C4-2B (cell line): ENCODE measurements at regions not wholly inside any gene's neighbourhood (a gene's known extent, or its start where the extent isn't known, plus 50 kb on each side); places are given as distances from the start of the nearest gene placed in this dataset.

ENCODE experiments used
- H3K27ac ChIP-seq: fragments of 450-650 bp; 2 replicates; pipeline ENCODE4 v1.5.1; 2017
- CTCF ChIP-seq: fragments of 450-650 bp; conservative IDR thresholded peaks from 2 replicates; pipeline ENCODE4 v1.5.1; 2017; ENCODE audit warnings: mild to moderate bottlenecking
- ZFX ChIP-seq: fragments of 450-650 bp; IDR thresholded peaks from 2 replicates; pipeline ENCODE4 v1.6.1; 2017

DNA sequence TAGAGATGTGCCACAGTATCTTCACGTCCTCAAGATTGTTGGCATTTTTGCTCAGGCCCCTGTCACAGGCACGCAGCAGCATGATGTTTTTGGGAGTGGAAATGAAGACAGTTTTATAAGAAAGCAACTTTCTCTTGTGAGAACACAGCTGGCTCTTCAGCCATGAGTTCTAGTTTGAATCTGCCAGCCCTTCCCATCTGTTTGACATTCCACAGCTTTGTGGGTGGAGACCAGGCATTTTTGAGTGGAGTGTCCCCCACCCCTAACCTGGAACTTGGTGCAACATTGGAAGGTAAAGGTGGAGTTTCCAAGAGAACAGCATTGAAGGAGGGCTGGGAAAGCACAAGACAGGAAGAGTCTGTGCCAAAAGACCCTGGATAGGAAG lies 253.1 kb upstream of the IGFBP3 start:
- TF ChIP-seq CTCF (no peak), ZFX (no peak)
- H3K27ac ChIP-seq: no peak overlapping the region

DNA sequence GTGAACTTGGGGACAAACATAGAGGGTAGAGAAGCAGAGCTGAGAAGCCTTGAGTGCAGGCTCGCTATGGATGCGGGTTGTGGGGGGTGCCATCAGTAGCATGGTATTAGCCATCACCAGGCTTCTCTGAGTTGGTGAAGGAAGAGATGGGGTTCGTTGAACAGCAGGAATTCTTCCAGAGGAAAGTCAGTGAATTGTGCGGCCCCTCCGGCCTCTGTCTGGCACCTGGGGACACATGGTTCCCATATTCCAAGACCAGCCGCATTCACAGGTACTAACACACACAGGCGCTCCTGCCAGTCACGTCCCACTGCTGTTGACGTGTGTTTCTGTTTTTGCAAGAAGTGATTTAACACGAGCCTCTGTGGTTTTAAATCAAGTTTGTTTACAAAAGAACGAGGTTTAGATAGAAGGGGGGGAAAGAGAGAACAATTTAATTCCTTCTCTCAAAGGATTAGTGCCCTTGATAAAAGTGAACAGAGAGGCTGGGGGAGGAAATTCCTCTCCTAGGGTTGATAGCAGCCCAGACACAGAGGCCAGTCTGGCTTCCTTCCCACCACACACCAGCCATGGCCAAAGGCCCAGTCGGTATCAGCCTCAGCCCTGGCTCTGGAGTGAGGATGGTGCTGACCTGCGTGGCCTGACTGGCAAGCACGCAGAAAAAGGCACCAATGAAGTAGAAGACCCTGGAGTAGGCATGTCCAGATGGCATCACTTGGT lies 252.6 kb upstream of the IGFBP3 start:
- no peak overlapping the region for H3K27ac ChIP-seq
- no peak for TF ChIP-seq CTCF

- TF ChIP-seq CTCF: no peak
- TF ChIP-seq ZFX: no peak
- H3K27ac ChIP-seq: no peak overlapping the region
Measured at GRCh38 chr7:46170792-46171191, 249.7 kb upstream of the IGFBP3 start.

GRCh38 chr7:46170021-46170420 lies 248.9 kb upstream of the IGFBP3 start:
- no peak for TF ChIP-seq ZFX
- TF ChIP-seq CTCF: no peak
- H3K27ac ChIP-seq: no peak overlapping the region

- H3K27ac ChIP-seq: no peak overlapping the region
- no peak for TF ChIP-seq ZFX
- no peak for TF ChIP-seq CTCF
Measured at GRCh38 chr7:46169384-46169755, 248.3 kb upstream of the IGFBP3 start.

GRCh38 chr7:46168671-46169383 lies 247.8 kb upstream of the IGFBP3 start:
- no peak overlapping the region for H3K27ac ChIP-seq
- TF ChIP-seq ZFX (no peak), CTCF (no peak)

DNA sequence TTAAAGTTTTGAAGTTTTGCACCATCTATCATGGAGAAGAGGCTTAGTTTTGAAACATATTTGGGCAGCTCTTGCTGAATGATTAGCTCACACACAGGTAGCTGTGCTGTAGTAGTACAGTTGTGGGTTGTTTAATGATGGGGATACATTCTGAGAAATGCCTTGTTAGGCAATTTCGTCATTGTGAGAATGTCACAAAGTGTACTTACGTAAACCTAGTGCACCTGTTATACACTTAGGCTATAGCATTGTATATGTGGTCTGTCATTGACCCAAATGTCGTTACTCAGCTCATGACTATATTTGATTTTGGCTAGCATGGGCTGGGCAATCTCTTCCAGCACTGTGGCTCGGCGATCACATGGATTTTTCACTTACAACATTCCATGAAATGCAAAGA lies 247.2 kb upstream of the IGFBP3 start:
- TF ChIP-seq ZFX (no peak), CTCF (no peak)

More for the DNA sequence above, 247.2 kb upstream of the IGFBP3 start:
- H3K27ac ChIP-seq: no peak overlapping the region
